DMS53 treated with DMSO at 0.1 percent for 48 hours (cell line): ENCODE measurements at regions not wholly inside any gene's neighbourhood (a gene's known extent, or its start where the extent isn't known, plus 50 kb on each side); places are given as distances from the start of the nearest gene placed in this dataset.

Experiments used
- DNase-seq: peaks from one replicate; lab custom pipeline; 2025; ENCODE audit not compliant: unreplicated experiment; lab: John Stamatoyannopoulos, UW

GRCh38 chr13:37366044-37366770 lies 232.4 kb downstream of the POSTN start:
- no peak for DNase-seq

DNA sequence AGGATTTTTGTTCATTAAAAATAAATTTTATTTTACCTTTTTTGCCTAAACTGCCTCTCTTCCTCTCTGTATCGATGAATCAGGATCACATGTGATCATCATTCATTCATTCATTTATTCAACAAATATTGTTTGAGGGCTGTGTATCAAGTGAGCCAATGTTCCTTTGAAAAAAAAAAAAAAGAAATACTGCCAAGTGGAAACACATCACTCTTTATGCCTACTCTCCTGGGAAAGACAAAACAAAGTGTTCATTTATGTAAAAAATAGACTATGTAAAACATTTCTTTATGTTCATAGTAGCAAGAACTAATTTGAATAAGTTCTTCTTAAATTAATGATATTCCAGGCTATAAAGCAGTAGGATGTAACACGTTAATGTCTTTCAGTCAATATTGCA lies 233.1 kb downstream of the POSTN start:
- DNase-seq: no peak

DNA sequence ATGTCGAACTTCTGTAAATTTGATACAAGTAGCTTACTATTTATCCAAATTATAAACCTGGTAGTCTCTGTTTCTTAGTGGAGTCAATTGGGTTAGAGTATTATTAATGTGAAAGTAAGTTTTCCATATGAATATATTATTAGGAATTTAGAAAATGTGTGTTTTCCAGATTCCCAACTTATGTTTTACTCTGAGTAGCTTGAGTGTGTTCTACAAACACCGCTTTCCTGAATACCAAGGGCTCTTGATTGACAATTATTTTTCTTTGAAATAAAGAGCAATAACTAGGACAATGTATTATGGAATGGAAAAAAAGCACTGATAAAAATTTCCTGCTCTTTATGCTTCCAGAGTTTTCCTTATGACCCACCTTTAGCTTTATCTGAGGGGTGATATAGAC lies 233.6 kb downstream of the POSTN start:
- DNase-seq: no peak

DNA sequence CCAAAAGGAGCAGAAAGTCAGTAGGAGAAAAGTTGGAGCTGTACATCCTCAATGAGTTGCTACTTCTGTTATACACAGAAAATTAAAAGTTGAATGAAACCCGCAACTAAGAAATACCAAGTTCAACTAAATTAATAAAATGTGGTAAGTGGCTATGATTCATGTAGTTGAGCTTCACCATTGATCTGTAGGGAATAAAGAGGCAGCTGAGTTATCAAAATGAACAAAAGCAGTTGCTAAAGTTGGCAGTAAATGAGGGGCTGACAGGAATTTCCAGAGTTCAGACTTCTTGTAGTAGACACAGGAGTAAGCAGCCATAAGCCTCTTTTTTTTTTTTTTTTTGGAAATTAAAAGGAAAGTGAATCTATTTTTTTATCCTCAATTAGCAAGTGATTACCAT lies 234.6 kb downstream of the POSTN start:
- no peak for DNase-seq

GRCh38 chr13:37361608-37362007 lies 237.0 kb downstream of the POSTN start:
- no peak for DNase-seq

DNA sequence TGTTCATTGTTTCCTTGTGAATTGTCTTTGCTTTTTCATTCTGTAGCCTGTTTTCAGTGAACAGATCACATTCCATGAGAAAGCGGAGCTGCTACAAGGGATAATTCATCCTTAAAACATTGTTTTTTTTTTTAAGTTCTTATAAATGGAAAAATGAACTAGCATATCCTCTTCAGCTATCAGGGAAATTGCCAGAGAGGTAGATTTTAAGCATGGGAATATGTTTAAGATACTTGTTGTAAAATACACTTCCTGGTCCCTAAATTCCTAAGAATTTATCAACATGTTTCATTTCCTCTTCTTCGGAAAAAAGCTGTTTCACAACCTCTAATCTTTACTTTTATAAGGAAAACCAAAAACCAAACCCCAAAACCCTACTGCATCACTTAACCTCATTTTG lies 238.0 kb downstream of the POSTN start:
- DNase-seq: no peak

DNA sequence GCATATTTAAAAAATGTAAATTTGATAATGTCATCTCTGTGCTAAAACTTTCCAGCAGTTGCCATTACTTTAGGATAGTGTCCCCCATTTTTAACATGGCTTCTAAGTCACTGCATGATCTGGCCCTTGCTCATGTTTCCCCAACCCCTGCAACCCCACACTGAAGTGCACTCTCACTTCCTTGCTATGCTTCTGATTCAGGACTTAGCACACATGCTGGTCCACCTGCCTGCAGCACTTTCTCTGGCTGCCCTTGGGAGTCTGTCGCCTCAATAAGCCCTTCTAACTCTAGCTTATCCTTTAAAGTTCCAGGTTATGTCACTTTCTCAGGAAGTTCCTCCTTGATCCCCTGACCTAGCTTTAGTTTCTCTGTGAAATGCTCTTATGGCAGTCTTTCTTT lies 241.0 kb downstream of the POSTN start:
- no peak for DNase-seq

GRCh38 chr13:37353911-37354310 lies 244.7 kb downstream of the POSTN start:
- no peak for DNase-seq

GRCh38 chr13:37351211-37351610 lies 245.7 kb upstream of the CSNK1A1L start:
- DNase-seq: no peak

- no peak for DNase-seq
Measured at GRCh38 chr13:37349916-37350315, 244.5 kb upstream of the CSNK1A1L start.

GRCh38 chr13:37348916-37349643 lies 243.6 kb upstream of the CSNK1A1L start:
- DNase-seq: no peak

DNA sequence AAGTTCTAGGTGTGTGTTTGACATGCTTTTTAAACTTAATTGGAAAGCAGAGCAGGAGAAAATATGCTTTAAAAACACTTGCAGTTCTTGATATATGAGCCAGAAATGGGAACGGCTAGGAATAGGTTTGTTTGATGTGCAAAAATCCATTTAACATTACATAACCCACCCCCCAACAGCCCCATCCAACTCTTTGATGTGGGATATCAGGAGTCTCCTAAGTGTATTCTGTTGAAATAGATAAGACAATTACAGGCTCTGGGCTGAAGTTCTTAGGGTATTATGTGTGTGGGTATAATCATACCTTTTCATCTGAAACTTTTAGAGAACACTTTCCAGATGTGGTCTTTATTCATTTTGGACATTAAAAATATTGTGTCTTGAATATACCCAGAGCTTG lies 240.4 kb upstream of the CSNK1A1L start:
- DNase-seq: no peak

GRCh38 chr13:37345391-37345790 lies 239.9 kb upstream of the CSNK1A1L start:
- DNase-seq: no peak

DNA sequence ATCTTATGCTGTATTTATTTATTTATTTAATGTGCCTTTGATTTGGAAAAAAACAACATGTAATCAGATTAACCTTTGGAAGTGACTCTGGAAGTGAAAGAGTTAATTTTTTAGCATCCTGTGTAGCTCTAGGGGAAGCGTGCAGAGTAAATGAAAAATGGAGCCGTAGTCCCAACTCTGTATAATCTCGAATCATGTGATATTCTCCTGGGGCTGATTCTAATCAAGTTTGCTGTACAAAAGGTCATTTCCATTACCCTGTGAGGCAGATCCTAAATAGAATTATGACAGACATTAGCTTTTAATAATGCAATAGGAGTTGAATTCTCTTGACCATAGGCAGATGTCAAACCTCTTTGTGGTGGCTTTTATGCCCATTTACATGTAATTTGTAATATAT lies 238.6 kb upstream of the CSNK1A1L start:
- DNase-seq: no peak

GRCh38 chr13:37342205-37342604 lies 236.7 kb upstream of the CSNK1A1L start:
- DNase-seq: no peak

DNA sequence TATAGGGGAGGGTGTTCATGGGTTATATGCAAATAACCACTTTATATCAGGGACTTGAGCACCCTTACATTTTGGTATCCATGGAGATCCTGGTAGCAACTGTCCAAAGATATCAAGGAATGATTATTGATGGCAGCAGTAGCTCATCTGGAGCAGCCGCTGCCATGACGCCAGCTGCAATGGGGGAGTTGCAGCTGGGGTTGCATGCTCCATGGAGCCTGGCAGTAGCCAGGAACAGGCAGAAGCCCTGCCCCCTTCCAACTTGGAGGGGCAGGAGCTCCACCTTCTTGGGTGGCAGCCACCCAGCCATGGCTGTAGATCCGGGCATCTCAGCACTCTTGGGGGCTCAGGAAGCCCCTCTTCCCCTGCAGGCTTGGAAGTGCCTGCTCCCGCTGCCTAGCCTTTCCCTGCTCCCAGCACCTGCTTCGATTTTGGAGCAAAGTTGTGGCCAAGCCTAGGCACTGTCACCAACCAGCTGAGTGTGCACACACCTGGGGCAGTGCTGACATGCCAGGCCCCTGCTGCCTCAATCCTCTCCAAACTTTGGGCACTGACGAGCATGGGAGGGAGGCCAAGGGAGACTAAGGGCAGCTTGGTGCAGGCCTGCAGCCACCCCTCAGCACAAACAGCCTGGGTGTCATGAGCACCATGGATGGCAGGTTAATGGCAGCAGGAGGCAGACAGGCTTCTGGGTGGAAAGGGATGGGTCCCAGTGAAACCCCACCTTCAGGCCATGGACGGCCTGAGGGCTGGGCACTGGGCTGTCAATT lies 235.6 kb upstream of the CSNK1A1L start:
- no peak for DNase-seq

DNA sequence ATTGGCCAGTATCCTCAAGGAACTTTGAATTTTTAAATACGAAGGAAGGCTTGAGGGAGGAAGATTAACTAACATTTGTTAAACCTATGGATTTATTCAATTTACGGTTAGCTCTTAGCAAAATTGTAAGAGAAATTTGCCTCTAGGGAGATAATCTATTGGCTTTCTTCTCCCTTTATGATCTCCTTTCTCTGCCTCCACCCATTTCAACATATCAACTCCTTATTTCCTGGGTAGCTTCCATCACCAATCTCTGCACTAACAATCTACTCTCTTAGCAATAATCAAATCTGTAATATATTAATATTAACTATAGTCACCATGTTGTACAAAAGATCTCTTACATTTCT lies 233.9 kb upstream of the CSNK1A1L start:
- DNase-seq: no peak

DNA sequence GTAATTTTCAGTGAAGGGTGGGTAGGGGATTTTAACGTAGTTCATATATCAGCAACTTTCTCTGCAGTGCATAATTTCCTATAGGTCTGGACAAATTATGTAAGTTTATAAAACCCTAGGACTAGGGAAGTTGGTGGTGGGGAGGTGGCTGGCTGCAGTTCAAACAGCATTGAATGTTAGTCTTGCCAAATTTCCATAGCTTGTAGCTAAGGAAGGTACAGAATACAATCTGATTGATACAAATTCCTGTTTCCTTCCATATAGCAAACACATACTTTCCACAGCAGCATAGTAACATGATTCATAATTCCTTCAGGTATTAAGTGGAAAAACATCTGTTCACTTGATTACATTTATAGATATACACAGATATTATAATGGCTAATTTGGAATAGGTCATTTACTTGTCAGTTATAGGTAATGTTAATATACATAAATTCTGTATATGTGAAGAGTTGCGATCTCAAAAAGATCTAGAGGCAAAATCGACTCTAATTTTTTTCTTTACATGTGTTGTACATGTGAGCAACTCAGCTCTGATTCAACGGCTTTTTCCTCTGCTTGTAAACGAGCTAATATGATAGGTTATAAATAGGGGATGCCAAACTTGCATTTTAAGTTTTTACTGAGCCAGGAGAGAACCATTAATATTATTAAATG lies 233.4 kb upstream of the CSNK1A1L start:
- DNase-seq: no peak

- DNase-seq: no peak
Measured at GRCh38 chr13:37326334-37326733, 220.9 kb upstream of the CSNK1A1L start.

GRCh38 chr13:37319031-37319443 lies 213.6 kb upstream of the CSNK1A1L start:
- no peak for DNase-seq

DNA sequence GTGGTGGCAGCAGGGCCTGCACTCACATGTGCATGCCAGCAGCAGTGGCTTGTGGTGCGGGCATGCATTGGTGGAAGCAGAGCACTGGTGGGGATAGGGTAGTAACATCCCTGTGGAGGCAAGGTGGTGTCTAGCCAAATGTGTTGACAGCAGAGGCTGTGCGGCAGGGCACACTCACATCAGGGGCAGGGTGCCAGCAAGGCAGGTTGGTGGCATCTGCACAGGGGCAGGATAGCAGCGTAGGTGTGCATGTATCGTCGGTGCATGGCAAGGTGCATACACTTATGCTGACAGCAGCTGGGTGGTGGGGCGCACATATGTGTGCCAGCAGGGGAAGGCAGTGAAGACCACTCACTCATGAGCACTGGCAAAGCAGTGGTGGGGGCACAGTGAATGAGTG lies 211.5 kb upstream of the CSNK1A1L start:
- no peak for DNase-seq

DNA sequence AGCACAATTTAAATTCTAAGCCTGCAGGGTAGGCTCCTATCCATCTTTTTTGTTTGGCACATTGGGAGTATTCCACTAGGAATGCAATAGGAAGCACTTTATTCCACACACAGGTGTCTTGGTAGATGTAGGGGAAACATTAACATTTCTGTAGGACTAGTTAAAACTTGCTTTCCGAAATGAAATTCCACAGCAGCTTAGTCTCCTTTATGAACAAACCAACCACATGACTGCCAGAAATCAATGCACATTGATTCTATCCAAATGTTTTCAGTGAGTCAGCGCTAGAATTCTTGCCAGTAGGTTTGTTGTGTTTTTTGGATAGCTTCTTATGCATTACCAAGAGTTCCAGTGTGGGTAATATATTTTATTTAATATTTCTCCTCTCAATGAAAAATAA lies 207.9 kb upstream of the CSNK1A1L start:
- DNase-seq: no peak
